GM10266 (cell line): ENCODE measurements at regions not wholly inside any gene's neighbourhood (a gene's known extent, or its start where the extent isn't known, plus 50 kb on each side); places are given as distances from the start of the nearest gene placed in this dataset.

Experiments used
- DNase-seq: peaks from one replicate; pipeline ENCODE4 v3.0.0; 2012; ENCODE audit errors: extremely low spot score
- TF ChIP-seq, protein P1 (sequence below): IDR thresholded peaks from 2 replicates; pipeline ENCODE4 v1.5.1; 2012; ENCODE audit warnings: mild to moderate bottlenecking, low read depth; ENCODE audit not compliant: control insufficient read depth, insufficient read depth; ENCODE audit errors: missing control alignments

DNA sequence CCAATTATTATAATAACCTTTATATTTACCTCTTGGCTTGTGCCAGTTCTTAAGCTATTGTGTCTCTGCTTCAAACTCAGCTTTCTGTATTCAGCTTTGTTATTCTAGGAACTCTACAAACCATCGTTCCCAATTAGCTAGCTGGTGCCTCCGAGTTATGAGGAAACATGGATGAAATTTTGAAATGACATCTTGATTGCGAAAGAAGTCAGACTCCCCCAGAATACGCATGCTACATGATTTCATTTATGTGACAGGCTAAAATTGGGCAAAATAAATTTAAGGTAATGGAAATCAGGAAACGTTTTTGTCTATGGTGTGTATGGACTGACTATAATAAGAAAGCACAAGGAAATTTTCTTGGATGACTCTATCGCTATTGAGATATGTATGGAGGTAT, 256.8 kb upstream of the NCAM2 start:
- DNase-seq = no peak
- TF ChIP-seq, protein P1, sequence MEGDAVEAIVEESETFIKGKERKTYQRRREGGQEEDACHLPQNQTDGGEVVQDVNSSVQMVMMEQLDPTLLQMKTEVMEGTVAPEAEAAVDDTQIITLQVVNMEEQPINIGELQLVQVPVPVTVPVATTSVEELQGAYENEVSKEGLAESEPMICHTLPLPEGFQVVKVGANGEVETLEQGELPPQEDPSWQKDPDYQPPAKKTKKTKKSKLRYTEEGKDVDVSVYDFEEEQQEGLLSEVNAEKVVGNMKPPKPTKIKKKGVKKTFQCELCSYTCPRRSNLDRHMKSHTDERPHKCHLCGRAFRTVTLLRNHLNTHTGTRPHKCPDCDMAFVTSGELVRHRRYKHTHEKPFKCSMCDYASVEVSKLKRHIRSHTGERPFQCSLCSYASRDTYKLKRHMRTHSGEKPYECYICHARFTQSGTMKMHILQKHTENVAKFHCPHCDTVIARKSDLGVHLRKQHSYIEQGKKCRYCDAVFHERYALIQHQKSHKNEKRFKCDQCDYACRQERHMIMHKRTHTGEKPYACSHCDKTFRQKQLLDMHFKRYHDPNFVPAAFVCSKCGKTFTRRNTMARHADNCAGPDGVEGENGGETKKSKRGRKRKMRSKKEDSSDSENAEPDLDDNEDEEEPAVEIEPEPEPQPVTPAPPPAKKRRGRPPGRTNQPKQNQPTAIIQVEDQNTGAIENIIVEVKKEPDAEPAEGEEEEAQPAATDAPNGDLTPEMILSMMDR = no peak

DNA sequence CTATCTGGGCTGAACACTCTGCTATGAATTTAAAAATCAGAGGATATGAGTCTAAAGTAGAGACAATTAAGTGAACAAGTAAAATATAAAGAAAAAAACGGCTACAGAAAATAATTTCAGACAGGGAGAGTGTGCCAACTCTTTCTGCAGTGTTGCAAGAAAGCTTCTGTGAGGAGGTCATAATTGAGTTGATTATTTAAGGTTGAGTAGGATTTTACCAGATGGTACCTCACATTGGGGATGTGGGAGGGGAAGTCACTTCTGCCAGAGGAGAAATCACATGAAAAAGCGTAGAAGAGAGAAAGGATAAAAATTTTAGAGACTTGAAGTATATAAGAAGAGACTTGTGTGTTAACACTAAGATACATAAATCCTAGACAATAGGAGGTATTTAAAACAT, 238.0 kb upstream of the NCAM2 start:
- DNase-seq = no peak
- TF ChIP-seq, protein P1 = no peak

DNA sequence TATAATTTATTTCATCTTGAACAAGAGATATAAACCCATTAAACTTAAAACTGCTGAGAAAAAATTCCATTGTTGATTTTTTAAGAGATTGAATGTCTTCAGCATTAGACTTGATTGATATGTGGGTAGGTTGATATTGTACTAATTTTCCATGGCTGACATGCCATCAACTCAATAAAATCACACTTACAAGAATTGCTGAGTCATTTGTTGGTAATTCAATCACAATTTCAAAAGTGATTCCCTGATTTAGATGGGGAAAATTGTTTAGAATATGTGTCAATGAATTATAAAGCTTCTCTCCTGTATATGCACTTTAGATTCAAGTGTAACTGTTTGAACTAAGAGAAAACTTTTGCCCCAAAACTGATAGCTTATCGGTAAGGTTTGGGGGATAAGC, 223.5 kb upstream of the NCAM2 start:
- no peak for DNase-seq
- TF ChIP-seq, protein P1 = no peak

DNA sequence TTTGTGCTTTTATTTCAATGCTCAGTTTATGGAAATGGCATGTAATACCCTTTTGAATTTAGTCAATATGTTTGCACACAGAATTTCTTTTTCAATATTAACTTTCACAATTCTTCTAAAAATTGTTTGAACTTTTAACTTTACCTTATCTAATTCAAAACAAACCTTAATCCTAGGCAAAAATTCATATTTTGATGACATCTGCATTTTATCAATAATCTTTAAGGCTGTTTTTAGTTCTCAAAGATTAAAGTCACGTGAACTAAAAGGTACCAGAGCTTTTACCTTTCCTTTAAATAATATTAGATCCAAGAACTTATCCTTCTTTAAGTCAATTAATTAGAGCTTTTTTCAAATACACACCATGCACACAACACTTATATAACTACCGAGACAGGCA, 218.9 kb upstream of the NCAM2 start:
- TF ChIP-seq, protein P1 = no peak
- DNase-seq = no peak

DNA sequence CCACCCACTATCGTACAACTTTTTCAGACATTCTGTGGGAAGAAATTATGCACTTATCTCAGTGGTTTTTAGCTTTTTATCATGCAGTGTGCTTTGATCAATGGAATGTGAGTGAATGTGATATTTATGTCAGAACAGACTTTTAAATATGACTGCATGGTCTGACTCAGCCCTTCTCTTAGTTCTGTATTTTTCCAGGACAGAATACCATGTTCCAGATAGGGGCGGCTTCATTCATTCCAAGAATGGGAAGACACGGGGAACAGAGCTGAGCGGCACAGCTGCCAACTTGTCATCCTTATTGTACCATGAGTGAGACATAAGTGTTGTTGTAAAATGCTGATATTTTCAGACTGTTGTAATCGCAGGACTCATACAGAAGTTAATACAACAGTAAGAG, 214.6 kb upstream of the NCAM2 start:
- TF ChIP-seq, protein P1 = no peak
- DNase-seq = no peak

DNA sequence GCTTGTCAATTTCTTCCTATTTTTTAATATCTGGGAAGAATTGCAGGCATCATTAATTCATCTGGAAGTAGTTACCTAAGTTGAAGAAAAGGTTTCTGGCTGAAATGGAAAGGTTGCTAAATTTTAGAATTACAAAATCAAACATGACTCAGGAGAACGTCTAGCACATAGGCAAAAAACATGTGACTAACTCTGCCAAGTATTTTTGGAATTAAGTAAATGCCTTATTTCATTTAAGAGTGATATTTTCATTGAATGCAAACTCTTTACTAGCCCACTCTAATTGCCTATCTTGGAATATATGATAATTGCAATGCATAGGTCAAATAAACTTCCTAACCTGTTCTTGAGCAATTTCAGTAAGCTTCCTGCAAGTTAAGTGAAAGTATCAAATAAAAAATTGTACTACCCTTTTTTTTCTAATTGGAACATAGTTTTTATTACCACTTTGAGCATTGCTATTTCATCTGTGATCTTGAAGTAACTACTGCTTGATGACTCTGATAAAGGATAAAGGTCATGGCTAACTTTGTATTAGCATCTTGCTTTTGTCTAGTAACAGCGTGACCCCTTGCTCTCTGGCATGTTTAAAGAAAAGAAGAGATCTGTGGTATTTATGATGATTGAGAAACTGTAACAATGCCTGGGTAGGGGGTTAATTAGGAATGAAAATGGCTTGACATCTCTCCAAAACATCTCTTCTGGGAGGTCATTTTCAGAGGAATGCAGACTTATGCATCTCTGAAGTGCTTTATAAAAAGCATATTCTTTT, 208.3 kb upstream of the NCAM2 start:
- TF ChIP-seq, protein P1 = no peak

DNA sequence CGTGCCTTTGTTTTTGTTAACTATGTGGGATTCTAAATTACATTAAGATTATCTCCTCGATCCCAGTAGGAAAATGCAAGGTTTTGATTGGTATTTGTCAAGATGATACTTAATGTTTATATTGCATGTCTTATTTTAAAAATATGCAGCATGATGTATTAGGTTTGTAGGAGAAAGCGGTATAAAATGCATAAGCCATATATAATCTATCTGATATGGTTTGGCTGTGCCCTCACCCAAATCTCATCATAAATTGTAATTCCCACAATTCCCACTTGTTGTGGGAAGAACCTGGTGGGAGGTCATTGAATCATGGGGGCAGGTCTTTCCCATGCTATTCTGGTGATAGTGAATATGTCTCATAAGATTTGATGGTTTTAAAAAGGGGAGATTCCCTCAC, 198.1 kb upstream of the NCAM2 start:
- TF ChIP-seq, protein P1 = no peak
- no peak for DNase-seq

More for the DNA sequence above, 208.3 kb upstream of the NCAM2 start:
- DNase-seq = no peak
